HG02840 (cell line): ENCODE measurements at regions not wholly inside any gene's neighbourhood (a gene's known extent, or its start where the extent isn't known, plus 50 kb on each side); places are given as distances from the start of the nearest gene placed in this dataset.
"Not testable (repeated sequence)": the region's sequence is repeated elsewhere in the genome, so short reads cannot be mapped to it uniquely, and the experiment has no call there.

Experiments used
- ATAC-seq: cut with Tn5 transposase; IDR thresholded peaks from one replicate; pipeline ENCODE4 v1.9.1; 2021; ENCODE audit warnings: mild to moderate bottlenecking, moderate library complexity, moderate number of reproducible peaks; ENCODE audit not compliant: unreplicated experiment, low FRiP score

DNA sequence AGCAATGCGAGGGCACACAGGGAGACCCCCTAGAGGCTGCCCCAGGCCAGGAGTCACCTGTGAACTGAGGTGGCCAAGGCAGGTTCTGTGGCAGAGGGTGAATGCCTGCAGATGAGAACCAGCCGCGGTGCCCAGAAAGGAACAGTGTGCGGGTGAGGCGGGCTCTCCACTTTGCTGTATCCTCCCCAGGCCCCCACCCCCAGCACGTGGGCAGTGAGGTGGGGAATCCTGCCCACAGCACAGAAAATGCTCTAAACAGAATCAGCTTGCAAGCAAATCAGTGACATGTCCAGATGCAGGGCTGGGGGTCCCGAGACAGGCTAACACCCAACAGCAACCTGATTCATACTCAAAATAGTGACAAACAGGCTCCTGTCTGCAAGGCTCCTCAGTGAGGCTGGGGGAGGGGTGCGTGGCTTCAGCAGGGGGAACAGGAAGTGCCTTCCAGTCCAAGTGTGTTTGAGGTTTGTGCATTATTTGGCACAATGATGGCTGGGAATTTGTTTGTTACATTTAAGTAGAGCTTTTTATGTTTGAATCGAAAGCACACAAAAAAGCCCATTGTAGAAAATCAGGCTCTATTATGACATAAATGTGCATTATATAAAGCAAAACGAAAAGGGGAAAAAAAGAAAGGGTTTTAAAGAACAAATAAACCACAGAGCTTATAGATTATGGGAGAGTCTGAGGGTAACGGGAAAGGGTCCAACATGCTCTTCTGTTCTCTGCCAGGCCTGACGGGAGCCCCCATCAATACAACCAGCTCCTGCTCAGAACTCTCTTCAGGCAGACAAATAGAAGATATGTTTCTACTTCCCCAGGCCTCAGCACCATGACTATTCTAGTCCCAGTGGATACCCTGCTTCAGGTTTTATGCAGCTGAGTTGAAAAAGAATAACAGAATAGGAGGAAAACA, 201.3 kb downstream of the HSD17B3 start:
- no peak for ATAC-seq

GRCh38 chr9:96090630-96091029, 211.3 kb downstream of the HSD17B3 start:
- not testable (repeated sequence) for ATAC-seq

DNA sequence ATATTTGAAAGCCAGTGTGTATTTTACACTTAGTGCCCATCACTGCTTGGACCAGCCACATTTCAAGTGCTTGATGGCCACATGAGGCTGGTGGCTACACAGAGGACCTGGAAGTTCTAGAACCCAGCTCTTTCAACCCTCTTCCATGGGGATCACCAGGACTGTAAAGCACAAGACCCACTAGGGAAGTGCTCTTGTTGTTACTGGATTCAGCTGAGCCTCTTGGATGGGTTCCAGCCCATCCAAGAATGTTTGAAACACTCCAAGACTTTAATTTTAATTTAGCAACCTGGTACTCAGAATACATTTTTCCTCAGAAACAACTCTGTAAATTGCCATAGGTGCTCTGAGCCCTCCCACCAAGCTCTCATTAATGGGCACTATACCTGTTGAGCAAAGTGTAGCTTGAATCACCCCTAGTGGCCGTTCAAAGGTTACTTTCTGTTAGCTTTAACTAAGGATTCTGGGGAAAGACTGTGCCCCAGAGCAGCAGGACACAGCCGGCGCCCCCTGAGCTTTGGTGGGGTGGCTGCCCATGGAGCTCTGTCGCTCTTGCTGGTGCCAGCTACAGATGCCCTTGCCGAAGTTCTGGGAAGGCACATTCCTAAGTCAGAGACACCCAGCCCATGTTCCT, 212.4 kb downstream of the HSD17B3 start:
- no peak for ATAC-seq

DNA sequence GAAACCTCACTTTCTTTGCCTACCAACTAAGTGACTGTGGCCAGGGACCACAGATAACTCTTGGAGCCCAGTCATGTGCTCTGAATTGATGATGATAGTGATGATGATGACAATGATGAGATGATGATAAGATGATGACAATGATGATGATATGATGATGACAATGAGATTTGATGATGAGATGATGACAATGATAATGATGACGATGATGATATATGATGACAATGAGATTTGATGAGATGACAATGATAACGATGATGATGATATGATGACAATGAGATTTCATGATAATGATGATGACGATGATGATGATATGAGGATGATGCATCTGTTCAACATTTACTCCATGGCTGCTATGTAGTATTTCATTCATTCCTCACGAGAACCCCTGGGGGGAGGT, 213.0 kb downstream of the ERCC6L2 start:
- ATAC-seq = no peak

DNA sequence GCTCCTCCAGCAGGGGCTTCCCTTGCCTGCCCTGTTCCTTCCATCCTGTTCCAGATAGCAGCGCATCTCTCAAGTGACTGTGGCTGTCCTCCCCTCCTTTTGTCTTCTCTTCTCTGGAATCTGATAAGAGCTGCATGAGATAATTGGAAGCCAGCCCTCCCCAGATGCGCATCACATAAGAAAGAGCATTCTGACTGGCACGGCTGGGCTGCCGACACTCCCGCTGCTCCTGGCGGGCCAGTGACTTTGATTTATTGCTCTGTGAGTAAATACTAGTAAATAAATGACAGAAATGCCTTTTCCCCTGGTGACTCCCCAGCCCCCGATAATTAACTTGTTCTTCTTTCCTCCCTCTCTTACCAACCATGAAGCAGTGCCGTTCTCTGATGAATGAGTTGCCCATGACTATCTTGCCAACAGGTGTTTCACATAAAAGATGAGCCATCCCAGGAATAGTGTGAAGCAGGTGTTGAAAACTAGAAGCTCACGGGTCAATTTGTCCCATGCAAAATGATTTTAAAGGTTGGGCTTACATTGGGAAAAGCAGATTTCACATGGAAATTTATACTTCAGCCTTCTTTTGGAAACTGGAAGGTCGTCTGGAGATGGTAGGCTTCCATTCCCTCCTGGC, 212.3 kb downstream of the ERCC6L2 start:
- ATAC-seq = no peak

DNA sequence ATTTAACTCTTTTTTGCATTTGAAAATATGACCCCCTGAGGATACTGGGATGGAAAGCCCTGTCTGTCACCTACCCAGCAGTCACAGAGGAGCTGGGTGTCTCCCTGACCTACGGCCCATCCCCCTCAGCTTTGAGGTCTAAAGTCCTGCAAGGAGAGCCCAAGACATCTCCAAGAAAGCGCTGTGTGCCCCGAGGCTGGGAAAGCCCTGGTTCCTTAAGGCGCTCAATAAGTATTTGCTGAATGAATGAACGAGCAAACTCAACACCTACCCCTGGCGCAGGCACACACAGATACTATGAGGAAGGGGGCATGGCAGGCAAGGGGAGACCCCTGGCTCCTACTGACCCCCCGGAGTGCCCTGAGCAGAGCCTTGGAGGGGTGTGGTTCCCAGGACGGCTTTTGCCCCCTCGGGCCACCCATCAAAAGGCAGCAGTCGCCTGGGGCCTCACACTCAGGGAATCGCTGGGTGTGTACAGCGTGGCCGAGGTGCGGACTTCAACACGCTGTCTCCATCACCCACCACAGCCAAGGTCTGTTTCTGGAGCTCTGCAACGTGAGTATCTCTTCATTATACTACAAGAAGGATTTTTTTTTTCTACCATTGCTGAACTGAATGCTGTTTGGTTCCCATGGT, 211.6 kb downstream of the ERCC6L2 start:
- ATAC-seq = no peak

DNA sequence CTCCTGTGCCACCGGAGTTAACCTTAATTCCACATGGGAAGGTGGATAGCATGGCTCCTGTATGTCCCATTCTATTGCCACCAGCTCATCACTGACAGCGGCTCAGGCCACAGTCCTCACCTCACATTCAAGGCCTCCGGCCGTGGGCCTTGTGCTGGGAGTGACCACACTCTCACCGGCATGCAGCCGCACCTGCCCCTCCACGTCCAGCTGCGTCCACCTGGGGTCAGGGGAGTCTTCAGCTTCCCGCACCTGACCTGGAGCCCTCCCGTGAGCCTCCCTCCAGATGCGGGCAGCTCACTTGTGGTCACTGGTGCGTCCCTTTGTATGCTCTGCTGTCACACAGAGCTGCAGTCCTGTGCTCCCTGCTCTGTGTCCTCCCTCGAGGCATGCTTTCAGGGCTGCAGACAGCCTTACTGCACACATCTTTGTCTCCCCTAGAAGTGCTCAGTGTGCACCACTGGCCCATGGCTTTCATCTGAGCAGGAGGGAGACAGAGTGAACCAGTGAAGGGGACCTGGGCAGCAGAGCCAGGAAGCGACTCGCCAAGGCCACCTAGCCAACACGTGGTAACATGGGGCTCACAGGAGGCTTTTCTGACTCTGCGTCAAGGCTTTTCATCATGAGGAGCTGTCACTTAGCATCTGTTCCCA, 210.1 kb downstream of the ERCC6L2 start:
- no peak for ATAC-seq

GRCh38 chr9:96084331-96084734, 208.8 kb downstream of the ERCC6L2 start:
- ATAC-seq = no peak

DNA sequence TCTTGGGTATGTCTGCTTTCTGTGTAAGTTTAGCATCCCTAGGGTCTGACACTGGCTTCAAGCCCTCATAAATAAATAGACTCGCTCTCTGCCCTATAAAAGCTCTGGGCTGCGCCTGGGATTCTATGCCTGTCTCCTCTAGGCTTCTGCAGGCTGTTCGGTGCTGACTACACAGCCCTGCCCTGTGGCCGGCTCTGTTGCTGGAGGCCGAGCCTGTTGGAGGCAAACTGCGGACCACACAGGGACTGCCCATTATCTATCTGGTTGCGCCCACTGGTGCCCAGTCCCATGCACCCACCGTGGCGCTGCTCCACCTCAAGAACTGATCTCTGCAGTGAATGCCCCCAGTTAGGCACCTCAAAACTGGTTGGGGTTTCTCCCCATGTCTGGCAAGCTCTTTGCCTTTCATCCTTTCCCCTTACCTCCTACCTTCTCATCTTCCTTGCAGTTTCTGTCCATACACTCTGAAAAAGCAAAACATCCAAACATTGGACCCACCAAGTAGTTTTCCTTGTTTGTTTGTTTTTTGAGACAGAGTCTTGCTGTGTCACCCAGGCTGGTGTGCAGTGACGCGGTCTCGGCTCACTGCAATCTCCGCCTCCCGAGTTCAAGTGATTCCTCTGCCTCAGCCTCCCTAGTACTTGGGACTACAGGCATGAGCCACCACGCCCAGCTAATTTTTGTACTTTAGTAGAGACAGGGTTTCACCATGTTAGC, 207.2 kb downstream of the ERCC6L2 start:
- no peak for ATAC-seq

DNA sequence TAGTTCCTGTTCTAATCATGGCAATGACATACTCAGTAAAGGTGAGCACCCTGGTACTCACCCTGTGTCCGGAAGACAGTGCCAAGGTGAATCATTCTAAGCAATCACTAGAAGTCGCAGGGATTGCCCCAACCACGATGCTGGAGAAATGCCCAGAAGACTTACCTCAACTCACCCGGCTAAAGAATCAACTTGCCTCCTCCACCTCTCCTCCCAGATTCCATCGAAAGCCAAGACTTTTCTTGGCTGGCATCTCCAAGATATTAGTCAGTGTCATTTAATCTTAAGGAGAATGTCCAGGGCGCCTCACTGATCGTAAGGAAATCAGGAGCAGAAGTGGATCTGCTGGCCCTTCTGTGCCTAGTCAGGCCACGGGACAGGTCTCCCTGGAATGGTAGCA, 204.9 kb downstream of the ERCC6L2 start:
- ATAC-seq = no peak

GRCh38 chr9:96079779-96080178, 204.3 kb downstream of the ERCC6L2 start:
- ATAC-seq = no peak

- no peak for ATAC-seq
Measured at GRCh38 chr9:96078897-96079490, 203.5 kb downstream of the ERCC6L2 start.

- ATAC-seq = no peak
Measured at GRCh38 chr9:96075757-96076156, 200.3 kb downstream of the ERCC6L2 start.

DNA sequence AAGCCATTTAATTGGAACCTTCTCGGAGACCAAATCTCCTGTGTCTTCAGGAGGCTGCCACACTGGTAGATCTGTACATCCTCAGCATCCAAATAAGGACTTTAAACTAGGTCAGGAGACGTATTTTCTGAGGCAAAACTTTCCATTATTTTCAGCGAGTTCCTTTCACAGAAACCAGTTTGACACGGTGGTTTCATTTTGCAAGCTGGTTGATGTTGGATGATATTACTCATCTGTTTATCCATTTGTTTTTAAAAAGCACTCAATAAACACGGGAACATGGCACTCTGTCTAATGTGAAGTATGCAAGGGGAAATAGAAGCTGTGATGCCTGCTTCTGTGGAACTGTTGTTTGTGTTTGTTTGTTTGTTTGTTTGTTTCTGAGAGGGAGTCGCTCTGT, 199.6 kb downstream of the ERCC6L2 start:
- ATAC-seq = no peak

GRCh38 chr9:96073531-96074480, 198.3 kb downstream of the ERCC6L2 start:
- no peak for ATAC-seq

DNA sequence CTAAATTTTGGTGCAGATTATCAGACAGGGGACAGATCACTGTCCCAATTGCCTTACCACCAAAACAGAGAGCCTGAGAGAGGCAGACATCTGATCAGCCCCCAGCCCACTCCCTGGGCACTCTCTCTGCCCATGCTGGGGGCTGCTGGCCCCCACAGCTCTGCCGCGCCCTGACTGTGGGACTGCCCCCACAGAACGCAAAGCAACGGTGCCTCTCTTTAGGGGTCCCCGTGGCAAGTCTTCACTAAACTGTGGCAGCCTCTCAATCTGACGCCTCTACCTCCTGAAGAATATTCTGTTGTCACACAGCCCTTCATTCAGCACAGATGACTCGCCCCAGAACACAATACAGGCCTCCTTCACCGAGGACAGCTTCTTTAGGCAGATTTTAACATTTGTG, 197.4 kb downstream of the ERCC6L2 start:
- no peak for ATAC-seq

DNA sequence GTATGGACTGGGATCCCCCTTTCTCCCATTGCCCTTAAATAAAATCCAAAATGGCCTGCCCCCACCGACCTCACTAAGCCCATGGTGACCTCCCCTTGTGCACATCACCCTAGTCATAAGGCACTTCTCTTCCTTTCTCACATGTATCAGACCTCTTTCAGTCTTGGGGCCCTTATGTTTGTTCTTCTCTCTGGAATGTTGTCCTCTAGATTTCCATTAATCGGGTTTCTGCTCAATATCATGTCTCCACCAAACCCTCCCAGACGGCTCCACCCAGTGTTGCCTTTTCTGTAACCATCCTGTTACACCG, 196.3 kb downstream of the ERCC6L2 start:
- no peak for ATAC-seq

GRCh38 chr9:96071076-96071814, 195.8 kb downstream of the ERCC6L2 start:
- ATAC-seq = no peak
